Type B pancreatic cell (in vitro differentiated cells): ENCODE measurements at regions not wholly inside any gene's neighbourhood (a gene's known extent, or its start where the extent isn't known, plus 50 kb on each side); places are given as distances from the start of the nearest gene placed in this dataset.
"Not testable (repeated sequence)": the region's sequence is repeated elsewhere in the genome, so short reads cannot be mapped to it uniquely, and the experiment has no call there.

Source experiments
- DNase-seq: peaks from one replicate; pipeline ENCODE4 v3.0.0; 2021; ENCODE audit warnings: mixed read lengths; ENCODE audit not compliant: unreplicated experiment; ENCODE audit errors: extremely low spot score
- H3K27ac Mint-ChIP-seq: 2 replicates; pipeline ENCODE4 v1.8.0; 2021; ENCODE audit warnings: mild to moderate bottlenecking, mixed read lengths
- H3K27me3 Mint-ChIP-seq: 2 replicates; pipeline ENCODE4 v1.8.0; 2021; ENCODE audit warnings: mixed read lengths
- H3K36me3 Mint-ChIP-seq: 2 replicates; pipeline ENCODE4 v1.8.0; 2021; ENCODE audit warnings: mixed read lengths
- H3K4me1 Mint-ChIP-seq: one replicate; pipeline ENCODE4 v1.8.0; 2021; ENCODE audit warnings: mixed read lengths; ENCODE audit not compliant: unreplicated experiment
- H3K4me3 Mint-ChIP-seq: 2 replicates; pipeline ENCODE4 v1.8.0; 2021; ENCODE audit warnings: mild to moderate bottlenecking, mixed read lengths
- H3K9me3 Mint-ChIP-seq: 2 replicates; pipeline ENCODE4 v1.8.0; 2021; ENCODE audit warnings: mixed read lengths
- TF ChIP-seq, protein P1 (sequence below): fragments of 200-600 bp; sonication (generic); conservative IDR thresholded peaks from 2 replicates; pipeline ENCODE4 v1.5.0; 2021; ENCODE audit warnings: antibody characterized with exemption, mild to moderate bottlenecking

DNA sequence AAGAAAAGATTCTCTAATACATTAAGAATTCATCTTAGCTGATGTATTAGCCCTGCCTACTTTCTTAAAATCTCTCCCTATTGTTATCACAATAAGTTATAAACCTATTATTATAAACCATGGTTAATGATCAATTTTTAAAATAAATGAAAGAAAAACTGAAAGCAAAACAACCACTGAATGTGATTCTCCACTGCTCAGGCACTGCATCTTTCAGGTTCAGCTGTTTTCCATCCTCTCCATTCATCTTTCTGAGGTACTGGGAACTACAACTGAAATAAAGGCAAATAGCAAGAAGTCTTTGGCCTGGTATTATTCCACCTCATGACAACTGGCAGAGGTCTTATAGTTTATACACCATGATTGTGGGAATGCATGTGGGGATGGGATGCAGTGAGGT is 798.9 kb upstream of the AADAT start:
- no peaks in the 10 kb centered on the region for H3K9me3 Mint-ChIP-seq
- no peak for DNase-seq
- TF ChIP-seq, protein P1, sequence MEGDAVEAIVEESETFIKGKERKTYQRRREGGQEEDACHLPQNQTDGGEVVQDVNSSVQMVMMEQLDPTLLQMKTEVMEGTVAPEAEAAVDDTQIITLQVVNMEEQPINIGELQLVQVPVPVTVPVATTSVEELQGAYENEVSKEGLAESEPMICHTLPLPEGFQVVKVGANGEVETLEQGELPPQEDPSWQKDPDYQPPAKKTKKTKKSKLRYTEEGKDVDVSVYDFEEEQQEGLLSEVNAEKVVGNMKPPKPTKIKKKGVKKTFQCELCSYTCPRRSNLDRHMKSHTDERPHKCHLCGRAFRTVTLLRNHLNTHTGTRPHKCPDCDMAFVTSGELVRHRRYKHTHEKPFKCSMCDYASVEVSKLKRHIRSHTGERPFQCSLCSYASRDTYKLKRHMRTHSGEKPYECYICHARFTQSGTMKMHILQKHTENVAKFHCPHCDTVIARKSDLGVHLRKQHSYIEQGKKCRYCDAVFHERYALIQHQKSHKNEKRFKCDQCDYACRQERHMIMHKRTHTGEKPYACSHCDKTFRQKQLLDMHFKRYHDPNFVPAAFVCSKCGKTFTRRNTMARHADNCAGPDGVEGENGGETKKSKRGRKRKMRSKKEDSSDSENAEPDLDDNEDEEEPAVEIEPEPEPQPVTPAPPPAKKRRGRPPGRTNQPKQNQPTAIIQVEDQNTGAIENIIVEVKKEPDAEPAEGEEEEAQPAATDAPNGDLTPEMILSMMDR = no peak
- H3K27ac Mint-ChIP-seq = no peak overlapping the region
- no peaks in the 10 kb centered on the region for H3K27me3 Mint-ChIP-seq
- peaks cover 4% of the 10 kb centered on the region for H3K4me1 Mint-ChIP-seq
- no peaks in the 10 kb centered on the region for H3K36me3 Mint-ChIP-seq
- H3K4me3 Mint-ChIP-seq = no peak overlapping the region

DNA sequence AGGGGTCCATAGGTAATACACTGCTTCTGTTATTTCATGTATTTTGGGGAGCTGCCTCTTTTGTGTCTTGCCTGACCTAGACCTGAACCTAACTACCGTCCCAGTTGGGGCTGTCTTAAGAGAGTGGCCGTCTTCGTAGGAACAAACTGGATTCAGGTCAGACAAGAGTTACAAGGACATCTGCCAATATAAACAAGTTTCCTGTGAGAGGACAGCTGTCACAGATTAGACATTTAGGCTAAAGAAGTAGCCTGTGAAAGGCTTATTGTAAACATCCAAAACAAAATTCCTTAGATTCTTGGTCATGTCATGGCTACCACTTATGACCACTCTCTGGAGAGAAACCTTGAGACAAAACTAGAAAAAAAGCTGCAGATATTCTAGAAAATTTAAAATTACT is 797.6 kb upstream of the AADAT start:
- no peak for DNase-seq
- TF ChIP-seq, protein P1 = no peak
- no peaks in the 10 kb centered on the region for H3K9me3 Mint-ChIP-seq
- H3K27me3 Mint-ChIP-seq = no peaks in the 10 kb centered on the region
- H3K4me3 Mint-ChIP-seq = no peak overlapping the region
- no peaks in the 10 kb centered on the region for H3K36me3 Mint-ChIP-seq
- no peak overlapping the region for H3K27ac Mint-ChIP-seq
- H3K4me1 Mint-ChIP-seq = peaks cover 4% of the 10 kb centered on the region

DNA sequence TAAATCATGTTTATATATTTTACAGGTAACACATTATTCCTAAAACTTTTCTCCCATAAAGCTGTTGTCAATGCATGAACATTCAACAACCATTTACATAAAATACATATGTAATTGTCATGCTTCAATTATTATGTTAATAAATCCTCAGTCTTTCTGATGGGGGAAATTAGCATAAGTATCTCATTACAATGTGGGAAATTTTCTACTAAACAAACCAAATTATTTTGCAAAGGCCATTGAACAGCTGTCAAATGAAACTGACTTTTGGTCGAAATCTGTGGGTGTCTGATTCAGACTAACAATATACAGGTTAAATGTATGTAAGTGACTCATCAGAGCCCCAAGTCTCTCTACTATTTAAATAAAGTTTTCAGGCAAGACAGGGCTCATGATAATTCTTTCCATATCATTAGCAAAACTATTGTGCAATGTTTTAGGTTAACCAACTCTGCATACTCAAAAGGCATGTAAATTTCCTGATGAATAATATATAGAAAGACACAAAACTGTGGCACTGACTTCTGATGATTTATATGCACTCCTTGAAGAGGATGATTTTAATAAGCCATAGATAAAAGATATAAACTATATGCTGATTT is 795.3 kb upstream of the AADAT start:
- no peak for DNase-seq
- TF ChIP-seq, protein P1 = no peak
- H3K27ac Mint-ChIP-seq = no peak overlapping the region

DNA sequence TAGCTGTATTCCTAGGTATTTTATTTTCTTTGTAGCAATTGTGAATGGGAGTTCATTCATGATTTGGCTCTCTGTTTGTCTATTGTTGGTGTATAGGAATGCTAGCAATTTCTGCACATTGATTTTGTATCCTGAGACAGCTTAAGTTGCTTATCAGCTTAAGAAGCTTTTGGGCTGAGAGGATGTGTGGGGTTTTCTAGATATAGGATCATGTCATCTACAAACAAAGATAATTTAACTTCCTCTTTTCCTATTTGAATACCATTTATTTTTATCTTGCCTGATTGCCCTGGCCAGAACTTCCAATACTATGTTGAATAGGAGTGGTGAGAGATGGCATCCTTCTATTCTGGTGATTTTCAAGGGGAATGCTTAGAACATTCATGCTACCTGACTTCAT is 791.9 kb upstream of the AADAT start:
- H3K27ac Mint-ChIP-seq, DNase-seq, H3K36me3 Mint-ChIP-seq, H3K9me3 Mint-ChIP-seq, H3K4me3 Mint-ChIP-seq, H3K4me1 Mint-ChIP-seq, H3K27me3 Mint-ChIP-seq: not testable (repeated sequence)

More for the DNA sequence above, 795.3 kb upstream of the AADAT start:
- Mint-ChIP-seq H3K4me1 (peaks cover 4% of the 10 kb centered on the region), H3K9me3 (no peaks in the 10 kb centered on the region), H3K27me3 (no peaks in the 10 kb centered on the region), H3K4me3 (no peak overlapping the region), H3K36me3 (no peaks in the 10 kb centered on the region)

DNA sequence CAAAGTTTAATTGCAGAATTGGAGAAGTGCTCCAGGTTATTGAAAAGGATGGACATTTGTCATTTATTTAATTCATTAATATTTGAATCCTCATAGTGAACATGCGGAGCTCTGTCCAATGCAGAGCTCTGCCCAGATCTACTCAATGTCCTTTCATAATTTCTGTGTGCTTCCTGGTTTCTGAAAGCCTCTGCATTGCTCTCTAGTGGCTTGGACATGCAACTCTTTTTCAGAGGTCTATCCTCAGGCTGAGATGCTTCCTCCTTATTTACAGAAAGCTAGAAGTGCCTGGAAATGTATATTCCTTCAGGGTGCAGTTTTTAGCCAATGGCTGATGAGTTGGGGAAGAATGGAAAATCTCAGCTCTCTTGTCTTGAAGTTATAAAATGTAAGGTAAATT is 786.1 kb upstream of the AADAT start:
- no peak for DNase-seq
- TF ChIP-seq, protein P1 = peak; percentile 48
- Mint-ChIP-seq H3K27me3 (no peaks in the 10 kb centered on the region), H3K9me3 (no peaks in the 10 kb centered on the region), H3K4me1 (no peaks in the 10 kb centered on the region), H3K36me3 (no peaks in the 10 kb centered on the region), H3K27ac (no peak overlapping the region), H3K4me3 (no peak overlapping the region)

DNA sequence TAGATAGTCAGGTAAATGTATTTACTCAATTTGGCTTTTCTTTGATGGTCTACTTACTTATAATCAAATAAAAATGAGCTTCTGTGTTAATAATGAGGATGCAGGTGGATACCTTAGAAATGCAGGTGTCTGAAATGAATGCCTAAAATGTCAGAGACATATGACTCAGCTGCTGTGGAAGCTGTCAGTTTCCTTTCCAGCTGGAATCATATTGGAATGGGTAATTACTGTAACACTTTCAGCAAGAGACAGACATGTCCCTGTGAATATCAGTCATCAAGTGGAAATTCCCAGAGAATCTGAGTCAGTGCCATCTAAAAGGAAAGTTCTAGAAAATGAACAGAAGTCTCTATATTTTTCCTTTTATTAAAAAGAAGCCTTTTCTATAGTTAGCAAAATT is 783.0 kb upstream of the AADAT start:
- H3K36me3 Mint-ChIP-seq = no peaks in the 10 kb centered on the region
- H3K27me3 Mint-ChIP-seq = no peaks in the 10 kb centered on the region
- no peak overlapping the region for H3K27ac Mint-ChIP-seq
- H3K4me1 Mint-ChIP-seq = no peaks in the 10 kb centered on the region
- no peaks in the 10 kb centered on the region for H3K9me3 Mint-ChIP-seq
- no peak for DNase-seq
- H3K4me3 Mint-ChIP-seq = no peak overlapping the region
- TF ChIP-seq, protein P1 = no peak
